ENCODE measurements at regions not wholly inside any gene's neighbourhood (a gene's known extent, or its start where the extent isn't known, plus 50 kb on each side); places are given as distances from the start of the nearest gene placed in this dataset.

GRCh38 chr17:33639103-33639880 lies 346.2 kb upstream of the ASIC2 start:
- Histone ChIP-seq H3K36me3 (ENCODE audit: control insufficient read depth in 4 of 4, insufficient read depth in 4 of 4, low read length in 4 of 4) (no peaks in the 10 kb centered on the region), H3K4me3 (no peak overlapping the region), H3K9ac (ENCODE audit: insufficient read depth in 1 of 2, low read length in 2 of 2) (no peak overlapping the region), H3K9me3 (ENCODE audit: control insufficient read depth in 4 of 4, insufficient read depth in 3 of 4, low read length in 3 of 4) (peaks cover 0 to 4% (median 0%) of the 10 kb centered on the region in 4 donors), H3K27ac (ENCODE audit: low read depth in 1 of 2, low read length in 1 of 2) (no peak overlapping the region), H3K27me3 (ENCODE audit: control insufficient read depth in 3 of 3, insufficient read depth in 3 of 3, low read length in 2 of 3) (peaks cover 0 to 3% (median 0%) of the 10 kb centered on the region in 3 donors), H3K4me1 (ENCODE audit: control insufficient read depth in 5 of 5, insufficient read depth in 5 of 5, low read length in 5 of 5) (no peaks in the 10 kb centered on the region)
- TF ChIP-seq CTCF (IDR thresholded peaks at IDR 0.05; ENCODE audit: control extremely low read depth, extremely low read depth): no peak
- WGBS, 2 donors: 32 to 42% methylated on average over 6 of the region's 6 CpGs
- DNase-seq: peak in 1 of 3 donors; percentile 43
- no peak for ATAC-seq (ENCODE audit: insufficient read depth, low FRiP score)

DNA sequence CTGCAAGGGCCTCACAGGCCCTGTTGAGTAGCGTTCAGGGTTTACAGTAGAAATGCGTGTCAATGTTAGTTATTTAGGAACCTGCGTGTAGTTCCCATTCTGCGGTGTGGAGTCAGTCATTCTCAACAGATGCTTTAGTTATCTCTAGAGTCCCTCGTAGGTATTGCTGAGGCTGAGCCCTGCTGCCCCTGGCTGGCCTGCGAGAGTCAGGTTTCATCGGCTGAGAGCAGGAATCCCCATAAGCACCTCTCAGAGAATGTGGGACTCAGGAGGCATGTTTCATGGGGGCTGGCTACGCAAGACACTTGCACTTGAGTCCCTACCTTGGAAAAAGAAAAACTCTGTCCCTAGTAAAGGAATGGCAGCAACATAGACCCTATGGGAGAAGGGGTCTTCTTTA lies 347.5 kb upstream of the ASIC2 start:
- no peak for ATAC-seq (ENCODE audit: insufficient read depth, low FRiP score)
- Histone ChIP-seq H3K4me3 (no peak overlapping the region), H3K9ac (ENCODE audit: insufficient read depth in 1 of 2, low read length in 2 of 2) (no peak overlapping the region), H3K27me3 (ENCODE audit: control insufficient read depth in 3 of 3, insufficient read depth in 3 of 3, low read length in 2 of 3) (peaks cover 0 to 5% (median 0%) of the 10 kb centered on the region in 3 donors), H3K27ac (ENCODE audit: low read depth in 1 of 2, low read length in 1 of 2) (no peak overlapping the region), H3K4me1 (ENCODE audit: control insufficient read depth in 5 of 5, insufficient read depth in 5 of 5, low read length in 5 of 5) (no peaks in the 10 kb centered on the region), H3K36me3 (ENCODE audit: control insufficient read depth in 4 of 4, insufficient read depth in 4 of 4, low read length in 4 of 4) (no peaks in the 10 kb centered on the region), H3K9me3 (ENCODE audit: control insufficient read depth in 4 of 4, insufficient read depth in 3 of 4, low read length in 3 of 4) (peaks cover 0 to 4% (median 0%) of the 10 kb centered on the region in 4 donors)
- 73 to 78% methylated on average over 8 of the region's 8 CpGs for WGBS, 2 donors
- DNase-seq: no peak
- TF ChIP-seq CTCF (IDR thresholded peaks at IDR 0.05; ENCODE audit: control extremely low read depth, extremely low read depth): no peak

GRCh38 chr17:33642002-33642401 lies 348.9 kb upstream of the ASIC2 start:
- H3K36me3 ChIP-seq (ENCODE audit: control insufficient read depth in 4 of 4, insufficient read depth in 4 of 4, low read length in 4 of 4): no peaks in the 10 kb centered on the region
- WGBS, 2 donors: 38 to 42% methylated on average over 1 of the region's 1 CpG
- H3K27ac ChIP-seq (ENCODE audit: low read depth in 1 of 2, low read length in 1 of 2): no peak overlapping the region
- H3K9ac ChIP-seq (ENCODE audit: insufficient read depth in 1 of 2, low read length in 2 of 2): no peak overlapping the region
- DNase-seq (no peak), ATAC-seq (ENCODE audit: insufficient read depth, low FRiP score) (no peak)
- TF ChIP-seq CTCF (IDR thresholded peaks at IDR 0.05; ENCODE audit: control extremely low read depth, extremely low read depth): no peak
- no peak overlapping the region for H3K4me3 ChIP-seq
- H3K4me1 ChIP-seq (ENCODE audit: control insufficient read depth in 5 of 5, insufficient read depth in 5 of 5, low read length in 5 of 5): no peaks in the 10 kb centered on the region
- H3K9me3 ChIP-seq (ENCODE audit: control insufficient read depth in 4 of 4, insufficient read depth in 3 of 4, low read length in 3 of 4): peaks cover 0 to 4% (median 0%) of the 10 kb centered on the region in 4 donors
- peaks cover 0 to 8% (median 0%) of the 10 kb centered on the region in 3 donors for H3K27me3 ChIP-seq (ENCODE audit: control insufficient read depth in 3 of 3, insufficient read depth in 3 of 3, low read length in 2 of 3)

All from lung (tissue), 11 donors.